ENCODE measurements at regions not wholly inside any gene's neighbourhood (a gene's known extent, or its start where the extent isn't known, plus 50 kb on each side); places are given as distances from the start of the nearest gene placed in this dataset.
A peak's percentile ranks its signal among the peaks of the same experiment; 100 is the strongest.

GRCh38 chr2:88318071-88318955 lies 134.2 kb downstream of the FOXI3 start:
- no peak for DNase-seq
- no peak for ATAC-seq
- no peaks in the 10 kb centered on the region for H3K4me1 Mint-ChIP-seq (ENCODE audit: low read depth)
- no peak for TF ChIP-seq CTCF (IDR thresholded peaks at IDR 0.05)
- intact Hi-C loops (cut with micrococcal nuclease), result no loop called here
- no peak overlapping the region for H3K4me3 Mint-ChIP-seq
- peaks cover 5% of the 10 kb centered on the region for H3K27me3 Mint-ChIP-seq
- ChIA-PET POLR2A (no interaction called here), CTCF (no interaction called here)
- H3K36me3 Mint-ChIP-seq (ENCODE audit: low read depth), result no peaks in the 10 kb centered on the region
- no peak overlapping the region for H3K27ac Mint-ChIP-seq
- H3K9me3 Mint-ChIP-seq, result no peaks in the 10 kb centered on the region

GRCh38 chr2:88310787-88311186 lies 140.6 kb downstream of the THNSL2 start:
- no peak for DNase-seq
- no peak for TF ChIP-seq CTCF (IDR thresholded peaks at IDR 0.05)
- H3K36me3 Mint-ChIP-seq (ENCODE audit: low read depth), result no peaks in the 10 kb centered on the region
- H3K4me1 Mint-ChIP-seq (ENCODE audit: low read depth), result no peaks in the 10 kb centered on the region
- CTCF ChIA-PET, result no interaction called here
- peaks cover 9% of the 10 kb centered on the region for H3K9me3 Mint-ChIP-seq
- POLR2A ChIA-PET, result no interaction called here
- no peak for ATAC-seq
- H3K27me3 Mint-ChIP-seq, result peaks cover 11% of the 10 kb centered on the region
- H3K27ac Mint-ChIP-seq, result no peak overlapping the region
- no peak overlapping the region for H3K4me3 Mint-ChIP-seq
- intact Hi-C loops (cut with micrococcal nuclease), result no loop called here

- DNase-seq, result peak; percentile 29
- H3K27ac Mint-ChIP-seq, result no peak overlapping the region
- H3K27me3 Mint-ChIP-seq, result peaks cover 14% of the 10 kb centered on the region
- H3K36me3 Mint-ChIP-seq (ENCODE audit: low read depth), result no peaks in the 10 kb centered on the region
- intact Hi-C loops (cut with micrococcal nuclease), result no loop called here
- ChIA-PET CTCF (interaction anchor here (1.0 to 1.5 kb wide), 2 partner anchors 12 to 83 kb away, joined by 3 to 5 read pairs; no protein-coding TSS in a partner anchor), POLR2A (no interaction called here)
- no peaks in the 10 kb centered on the region for H3K4me1 Mint-ChIP-seq (ENCODE audit: low read depth)
- no peak for ATAC-seq
- no peak overlapping the region for H3K4me3 Mint-ChIP-seq
- TF ChIP-seq CTCF (IDR thresholded peaks at IDR 0.05), result peak; percentile 48
- H3K9me3 Mint-ChIP-seq, result peaks cover 10% of the 10 kb centered on the region
These were observed 137.7 kb downstream of the THNSL2 start for GRCh38 chr2:88307817-88308216.

GRCh38 chr2:88303865-88304264 lies 133.7 kb downstream of the THNSL2 start:
- no peak for ATAC-seq
- ChIA-PET CTCF (no interaction called here), POLR2A (interaction anchor here (1.7 kb wide), 1 partner anchor 8 kb away, joined by 3 read pairs; no protein-coding TSS in a partner anchor)
- Mint-ChIP-seq H3K27ac (no peak overlapping the region), H3K4me3 (no peak overlapping the region), H3K4me1 (ENCODE audit: low read depth) (no peaks in the 10 kb centered on the region), H3K9me3 (peaks cover 1% of the 10 kb centered on the region), H3K36me3 (ENCODE audit: low read depth) (no peaks in the 10 kb centered on the region), H3K27me3 (peaks cover 9% of the 10 kb centered on the region)
- no peak for DNase-seq
- no peak for TF ChIP-seq CTCF (IDR thresholded peaks at IDR 0.05)
- intact Hi-C loops (cut with micrococcal nuclease), result no loop called here

- H3K27ac Mint-ChIP-seq, result no peak overlapping the region
- no peaks in the 10 kb centered on the region for H3K9me3 Mint-ChIP-seq
- ChIA-PET CTCF (interaction anchor here (0.8 to 1.7 kb wide), 2 partner anchors 12 to 104 kb away, joined by 3 read pairs; no protein-coding TSS in a partner anchor), POLR2A (no interaction called here)
- intact Hi-C loops (cut with micrococcal nuclease), result no loop called here
- no peak for DNase-seq
- no peak overlapping the region for H3K4me3 Mint-ChIP-seq
- ATAC-seq, result no peak
- H3K27me3 Mint-ChIP-seq, result peaks cover 3% of the 10 kb centered on the region
- H3K4me1 Mint-ChIP-seq (ENCODE audit: low read depth), result no peaks in the 10 kb centered on the region
- H3K36me3 Mint-ChIP-seq (ENCODE audit: low read depth), result no peaks in the 10 kb centered on the region
- no peak for TF ChIP-seq CTCF (IDR thresholded peaks at IDR 0.05)
These were observed 126.1 kb downstream of the THNSL2 start for GRCh38 chr2:88296247-88296646.
